Activated B cell treated with CpG ODN at 0.5 μM for 24 hours (primary cell): ENCODE measurements at regions not wholly inside any gene's neighbourhood (a gene's known extent, or its start where the extent isn't known, plus 50 kb on each side); places are given as distances from the start of the nearest gene placed in this dataset.
"Not testable (repeated sequence)": the region's sequence is repeated elsewhere in the genome, so short reads cannot be mapped to it uniquely, and the experiment has no call there.

Experiments
- ATAC-seq: fragments of 200-7000 bp; cut with Tn5 transposase; one replicate; pipeline ENCODE4 v1.10.0; 2021; ENCODE audit warnings: low read depth, mild to moderate bottlenecking, moderate library complexity
- CTCF ChIA-PET: fragments of 350-600 bp; sonication (Branson Sonifier 250); formaldehyde crosslinking; loops from one replicate; lab custom pipeline; 2021; ENCODE audit warnings: antibody characterized with exemption; lab: Charles Lee
- POLR2A ChIA-PET: fragments of 350-600 bp; sonication (Branson Sonifier 250); formaldehyde crosslinking; loops from one replicate; lab custom pipeline; 2021; ENCODE audit warnings: antibody characterized with exemption; lab: Charles Lee
- DNase-seq: peaks from one replicate; pipeline ENCODE4 v3.0.0; 2022
- H3K27ac Mint-ChIP-seq: one replicate; pipeline ENCODE4 v1.8.0; 2020; ENCODE audit warnings: mixed read lengths
- H3K27me3 Mint-ChIP-seq: one replicate; pipeline ENCODE4 v1.8.0; 2021; ENCODE audit warnings: mixed read lengths
- H3K36me3 Mint-ChIP-seq: one replicate; pipeline ENCODE4 v1.8.0; 2021; ENCODE audit warnings: low read depth, mixed read lengths
- H3K4me1 Mint-ChIP-seq: one replicate; pipeline ENCODE4 v1.8.0; 2021; ENCODE audit warnings: mixed read lengths
- H3K4me3 Mint-ChIP-seq: one replicate; pipeline ENCODE4 v1.8.0; 2020; ENCODE audit warnings: mild to moderate bottlenecking, mixed read lengths
- H3K9me3 Mint-ChIP-seq: one replicate; pipeline ENCODE4 v1.8.0; 2020; ENCODE audit warnings: mixed read lengths
- CTCF ChIP-seq: fragments of 200-600 bp; IDR thresholded peaks from one replicate; pipeline ENCODE4 v1.8.0; 2022; ENCODE audit warnings: antibody characterized with exemption, mild to moderate bottlenecking
- intact Hi-C: fragments of 100-400 bp; cut with micrococcal nuclease; formaldehyde crosslinking; loops from one replicate; pipeline ENCODE4 v1.15.1; 2024

- TF ChIP-seq CTCF: no peak
- POLR2A ChIA-PET: no interaction called here
- intact Hi-C loops: no loop called here
- no peak for DNase-seq
- H3K27ac Mint-ChIP-seq: no peak overlapping the region
- no peaks in the 10 kb centered on the region for H3K36me3 Mint-ChIP-seq
- ATAC-seq: no peak
- H3K9me3 Mint-ChIP-seq: peaks cover 6% of the 10 kb centered on the region
- no peaks in the 10 kb centered on the region for H3K4me1 Mint-ChIP-seq
- H3K27me3 Mint-ChIP-seq: peaks cover 4% of the 10 kb centered on the region
- no peak overlapping the region for H3K4me3 Mint-ChIP-seq
- CTCF ChIA-PET: no interaction called here
These were observed 264.8 kb upstream of the HNRNPA3 start for GRCh38 chr2:176947754-176948153.

- H3K27me3 Mint-ChIP-seq, ATAC-seq, H3K9me3 Mint-ChIP-seq, H3K4me3 Mint-ChIP-seq, DNase-seq, CTCF ChIA-PET, H3K4me1 Mint-ChIP-seq, H3K27ac Mint-ChIP-seq, POLR2A ChIA-PET, H3K36me3 Mint-ChIP-seq, intact Hi-C loops: not testable (repeated sequence)
These were observed 261.4 kb upstream of the HNRNPA3 start for GRCh38 chr2:176951218-176951617.

GRCh38 chr2:176956791-176957190, 255.8 kb upstream of the HNRNPA3 start:
- intact Hi-C loops: no loop called here
- no peak for TF ChIP-seq CTCF
- ChIA-PET CTCF (interaction anchor here (1.0 kb wide), 1 partner anchor 10 kb away, joined by 3 read pairs; no protein-coding TSS in a partner anchor), POLR2A (no interaction called here)
- Mint-ChIP-seq H3K36me3 (no peaks in the 10 kb centered on the region), H3K4me1 (no peaks in the 10 kb centered on the region), H3K27me3 (peaks cover 17% of the 10 kb centered on the region), H3K27ac (no peak overlapping the region), H3K9me3 (no peaks in the 10 kb centered on the region), H3K4me3 (no peak overlapping the region)
- DNase-seq (no peak), ATAC-seq (no peak)

- no peak for DNase-seq
- H3K27ac Mint-ChIP-seq: no peak overlapping the region
- no peak overlapping the region for H3K4me3 Mint-ChIP-seq
- ChIA-PET POLR2A (no interaction called here), CTCF (no interaction called here)
- no peaks in the 10 kb centered on the region for H3K4me1 Mint-ChIP-seq
- no peak for TF ChIP-seq CTCF
- no peak for ATAC-seq
- intact Hi-C loops: no loop called here
- H3K36me3 Mint-ChIP-seq: no peaks in the 10 kb centered on the region
- peaks cover 19% of the 10 kb centered on the region for H3K27me3 Mint-ChIP-seq
- no peaks in the 10 kb centered on the region for H3K9me3 Mint-ChIP-seq
These were observed 253.0 kb upstream of the HNRNPA3 start for GRCh38 chr2:176959614-176960013.

- no peak overlapping the region for H3K4me3 Mint-ChIP-seq
- ChIA-PET POLR2A (no interaction called here), CTCF (no interaction called here)
- DNase-seq (no peak), ATAC-seq (no peak)
- H3K27me3 Mint-ChIP-seq: peaks cover 21% of the 10 kb centered on the region
- no peaks in the 10 kb centered on the region for H3K9me3 Mint-ChIP-seq
- no peaks in the 10 kb centered on the region for H3K36me3 Mint-ChIP-seq
- no peaks in the 10 kb centered on the region for H3K4me1 Mint-ChIP-seq
- intact Hi-C loops: no loop called here
- TF ChIP-seq CTCF: no peak
- no peak overlapping the region for H3K27ac Mint-ChIP-seq
These were observed 252.5 kb upstream of the HNRNPA3 start for GRCh38 chr2:176960061-176960460.
